ENCODE measurements at regions not wholly inside any gene's neighbourhood (a gene's known extent, or its start where the extent isn't known, plus 50 kb on each side); places are given as distances from the start of the nearest gene placed in this dataset.

DNA sequence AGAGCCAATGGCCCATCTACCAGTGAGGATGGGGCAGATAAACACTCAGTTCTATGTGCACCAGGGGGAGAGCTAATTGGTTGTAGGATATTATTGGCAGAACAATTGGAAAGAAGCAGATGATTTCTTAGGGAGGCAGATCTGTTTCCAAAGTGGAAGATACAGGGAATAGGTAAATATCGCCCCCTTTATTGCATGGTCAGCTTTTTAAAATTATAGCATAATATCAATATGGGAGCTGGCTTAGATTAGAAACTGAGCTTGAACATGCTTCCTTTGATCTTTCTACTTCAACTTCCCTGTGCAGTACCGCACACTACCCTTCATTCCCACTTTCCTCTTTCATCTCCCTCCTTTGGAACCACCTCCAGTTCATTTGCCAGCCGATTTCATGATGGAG is 64.0 kb upstream of the PLXNA2 start:
- H3K36me3 ChIP-seq, result no peaks in the 10 kb centered on the region
- TF ChIP-seq, protein P1, sequence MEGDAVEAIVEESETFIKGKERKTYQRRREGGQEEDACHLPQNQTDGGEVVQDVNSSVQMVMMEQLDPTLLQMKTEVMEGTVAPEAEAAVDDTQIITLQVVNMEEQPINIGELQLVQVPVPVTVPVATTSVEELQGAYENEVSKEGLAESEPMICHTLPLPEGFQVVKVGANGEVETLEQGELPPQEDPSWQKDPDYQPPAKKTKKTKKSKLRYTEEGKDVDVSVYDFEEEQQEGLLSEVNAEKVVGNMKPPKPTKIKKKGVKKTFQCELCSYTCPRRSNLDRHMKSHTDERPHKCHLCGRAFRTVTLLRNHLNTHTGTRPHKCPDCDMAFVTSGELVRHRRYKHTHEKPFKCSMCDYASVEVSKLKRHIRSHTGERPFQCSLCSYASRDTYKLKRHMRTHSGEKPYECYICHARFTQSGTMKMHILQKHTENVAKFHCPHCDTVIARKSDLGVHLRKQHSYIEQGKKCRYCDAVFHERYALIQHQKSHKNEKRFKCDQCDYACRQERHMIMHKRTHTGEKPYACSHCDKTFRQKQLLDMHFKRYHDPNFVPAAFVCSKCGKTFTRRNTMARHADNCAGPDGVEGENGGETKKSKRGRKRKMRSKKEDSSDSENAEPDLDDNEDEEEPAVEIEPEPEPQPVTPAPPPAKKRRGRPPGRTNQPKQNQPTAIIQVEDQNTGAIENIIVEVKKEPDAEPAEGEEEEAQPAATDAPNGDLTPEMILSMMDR (IDR thresholded peaks at IDR 0.05), result no peak
- no peak overlapping the region for H3K27ac ChIP-seq
- ATAC-seq (no peak), DNase-seq (no peak)
- no peaks in the 10 kb centered on the region for H3K4me1 ChIP-seq
- no peaks in the 10 kb centered on the region for H3K9me3 ChIP-seq
- no peak overlapping the region for H3K4me3 ChIP-seq
- intact Hi-C loops (cut with DNase I), result no loop called here
- no peaks in the 10 kb centered on the region for H3K27me3 ChIP-seq

DNA sequence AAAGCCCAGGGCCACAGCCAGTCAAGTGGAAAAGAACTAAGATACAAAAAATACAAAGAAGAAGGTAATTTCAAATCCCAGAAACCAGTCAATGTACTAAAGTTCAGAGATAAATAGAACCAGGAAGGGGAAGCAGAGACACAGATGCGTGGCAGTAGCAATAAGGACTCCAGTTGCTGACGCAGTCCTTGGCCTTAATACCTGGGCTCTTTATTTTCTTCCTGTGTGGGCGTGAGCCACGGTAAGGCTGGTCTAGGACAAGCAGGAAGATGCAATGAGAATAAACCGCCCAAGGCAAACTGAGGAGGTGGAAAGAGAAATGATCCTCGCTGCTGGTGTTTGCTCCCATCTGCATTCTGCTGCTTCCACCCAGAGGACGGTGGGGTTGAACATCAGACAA is 65.6 kb upstream of the PLXNA2 start:
- Histone ChIP-seq H3K27ac (no peak overlapping the region), H3K4me3 (no peak overlapping the region), H3K36me3 (no peaks in the 10 kb centered on the region), H3K27me3 (no peaks in the 10 kb centered on the region), H3K9me3 (no peaks in the 10 kb centered on the region), H3K4me1 (no peaks in the 10 kb centered on the region)
- TF ChIP-seq, protein P1 (IDR thresholded peaks at IDR 0.05), result no peak
- no peak for ATAC-seq
- intact Hi-C loops (cut with DNase I), result no loop called here
- DNase-seq, result no peak

DNA sequence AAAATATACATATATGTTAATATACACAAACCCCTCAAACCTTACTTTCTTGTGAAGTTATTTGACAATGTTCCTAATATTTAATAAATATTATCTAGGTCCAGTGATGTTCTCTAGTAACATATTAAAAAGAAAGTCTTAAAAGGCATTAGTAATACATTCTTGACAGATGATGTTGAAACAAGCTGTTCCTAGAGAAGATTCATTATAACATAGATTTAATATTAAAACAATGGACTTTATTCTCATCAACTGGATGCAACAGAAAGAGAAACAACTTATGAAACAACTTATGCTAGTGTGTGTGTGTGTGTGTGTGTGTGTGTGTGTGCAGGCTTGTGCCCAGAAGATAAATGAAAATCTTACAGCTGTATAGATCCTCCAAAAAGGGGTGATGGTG is 68.5 kb upstream of the PLXNA2 start:
- TF ChIP-seq, protein P1 (IDR thresholded peaks at IDR 0.05), result no peak
- DNase-seq (no peak), ATAC-seq (no peak)
- no peaks in the 10 kb centered on the region for H3K27me3 ChIP-seq
- no peaks in the 10 kb centered on the region for H3K9me3 ChIP-seq
- intact Hi-C loops (cut with DNase I), result no loop called here
- no peak overlapping the region for H3K27ac ChIP-seq
- no peaks in the 10 kb centered on the region for H3K36me3 ChIP-seq
- H3K4me3 ChIP-seq, result no peak overlapping the region
- no peaks in the 10 kb centered on the region for H3K4me1 ChIP-seq

DNA sequence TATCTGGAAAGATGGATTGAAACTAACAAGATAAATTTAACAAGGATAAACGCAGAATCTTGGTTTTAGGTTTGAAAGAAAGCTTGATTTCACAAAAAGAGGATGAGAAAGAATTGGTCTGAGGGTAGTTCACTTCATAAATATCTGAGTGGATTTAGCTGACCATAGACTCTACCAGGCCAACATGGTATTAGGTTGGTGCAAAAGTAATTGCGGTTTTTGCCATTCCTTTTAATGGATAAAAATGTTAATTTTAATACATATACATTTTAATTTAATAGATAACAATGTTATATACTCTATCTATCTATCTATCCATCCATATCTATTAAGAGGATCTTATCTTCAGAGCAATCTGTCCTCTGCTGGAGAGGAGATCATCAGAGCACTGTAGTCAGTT is 70.2 kb upstream of the PLXNA2 start:
- no peaks in the 10 kb centered on the region for H3K9me3 ChIP-seq
- H3K27ac ChIP-seq, result no peak overlapping the region
- ATAC-seq (no peak), DNase-seq (no peak)
- H3K4me3 ChIP-seq, result no peak overlapping the region
- H3K27me3 ChIP-seq, result peaks cover 0 to 5% of the 10 kb centered on the region in 2 donors
- no peaks in the 10 kb centered on the region for H3K36me3 ChIP-seq
- intact Hi-C loops (cut with DNase I), result no loop called here
- no peaks in the 10 kb centered on the region for H3K4me1 ChIP-seq
- TF ChIP-seq, protein P1 (IDR thresholded peaks at IDR 0.05), result no peak

DNA sequence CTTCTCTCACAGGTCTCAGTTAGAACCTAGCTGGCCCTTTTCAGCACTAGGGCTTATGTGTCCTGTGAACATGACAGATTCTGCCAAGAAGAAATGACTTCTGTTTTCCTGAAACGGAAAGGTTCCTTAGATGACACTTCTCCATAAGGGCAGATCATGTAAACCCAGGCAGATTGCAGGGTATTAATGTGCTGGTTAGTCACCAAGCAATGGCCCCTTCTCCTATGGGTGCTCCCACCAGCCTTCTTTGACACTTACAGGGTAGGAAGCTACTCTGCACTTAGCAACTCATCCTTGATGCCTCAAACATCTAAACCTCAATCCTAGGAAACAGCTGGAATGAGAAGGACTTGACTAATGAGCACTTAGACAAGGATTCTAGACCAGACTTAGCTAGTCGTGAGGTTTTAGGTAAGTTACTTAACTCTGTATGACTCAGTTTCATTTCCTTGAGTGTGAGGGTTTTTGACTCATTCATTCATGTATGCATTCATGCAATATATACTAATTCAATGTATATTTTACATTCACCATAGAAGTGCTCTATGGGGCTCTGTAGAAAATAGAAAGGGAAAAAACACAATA is 74.1 kb upstream of the PLXNA2 start:
- intact Hi-C loops (cut with DNase I), result no loop called here
- Histone ChIP-seq H3K4me3 (no peak overlapping the region), H3K4me1 (no peaks in the 10 kb centered on the region), H3K36me3 (no peaks in the 10 kb centered on the region), H3K27ac (no peak overlapping the region), H3K9me3 (no peaks in the 10 kb centered on the region), H3K27me3 (peaks cover 0 to 5% of the 10 kb centered on the region in 2 donors)
- DNase-seq (no peak), ATAC-seq (no peak)
- TF ChIP-seq, protein P1 (IDR thresholded peaks at IDR 0.05), result no peak

Measured in left lung (tissue), 4 donors.